IMR-90 (cell line): ENCODE measurements at regions not wholly inside any gene's neighbourhood (a gene's known extent, or its start where the extent isn't known, plus 50 kb on each side); places are given as distances from the start of the nearest gene placed in this dataset.

Experiments
- ATAC-seq: fragments of 200-7000 bp; cut with Tn5 transposase; 2 replicates; pipeline ENCODE4 v1.9.1; 2020; ENCODE audit warnings: low read depth, mild to moderate bottlenecking, moderate library complexity
- BruUV-seq: library from RNA; stranded (reverse); fragments of 400-500 nt; replicated peaks from 2 replicates; lab custom pipeline; 2021; lab: Mats Ljungman, UMichigan
- CTCF ChIA-PET: fragments of 300-600 bp; formaldehyde crosslinking; extraction: SDS; loops from one replicate; lab custom pipeline; 2021; ENCODE audit warnings: antibody characterized with exemption; lab: Yijun Ruan, JAX
- POLR2A ChIA-PET: fragments of 300-600 bp; sonication (Branson Sonifier 250); formaldehyde crosslinking; loops from one replicate; lab custom pipeline; 2022; ENCODE audit warnings: antibody characterized with exemption; ENCODE audit not compliant: unreplicated experiment; lab: Charles Lee
- DNase-seq: peaks from one replicate; pipeline ENCODE4 v3.0.0; 2013
- H2AFZ ChIP-seq: replicated peaks from 2 replicates; pipeline ENCODE3; 2013; ENCODE audit warnings: low read length, mild to moderate bottlenecking; ENCODE audit not compliant: poor library complexity
- H2AK5ac ChIP-seq: 2 replicates; pipeline ENCODE4 v1.6.1; 2013; ENCODE audit warnings: low read depth, low read length, inconsistent platforms
- H2AK9ac ChIP-seq: replicated peaks from 2 replicates; pipeline ENCODE3; 2013; ENCODE audit warnings: mild to moderate bottlenecking, low read depth, low read length, moderate library complexity; ENCODE audit not compliant: poor library complexity
- H2BK120ac ChIP-seq: 2 replicates; pipeline ENCODE4 v1.6.1; 2013; ENCODE audit warnings: low read depth, low read length, inconsistent platforms
- H2BK15ac ChIP-seq: 3 replicates; pipeline ENCODE4 v1.6.1; 2013; ENCODE audit warnings: low read depth, low read length, inconsistent platforms
- H2BK20ac ChIP-seq: 2 replicates; pipeline ENCODE4 v1.6.1; 2013; ENCODE audit warnings: low read depth, mild to moderate bottlenecking, inconsistent platforms, low read length, moderate library complexity
- H2BK5ac ChIP-seq: 2 replicates; pipeline ENCODE4 v1.6.1; 2013; ENCODE audit warnings: mild to moderate bottlenecking, low read depth, low read length, inconsistent platforms; ENCODE audit not compliant: poor library complexity, severe bottlenecking
- H3K14ac ChIP-seq: replicated peaks from 2 replicates; pipeline ENCODE4 v1.6.1; 2013; ENCODE audit warnings: low read depth, low read length, inconsistent platforms
- H3K18ac ChIP-seq: 2 replicates; pipeline ENCODE4 v1.6.1; 2013; ENCODE audit warnings: low read depth, low read length, control low read depth
- H3K23ac ChIP-seq: 2 replicates; pipeline ENCODE4 v1.6.1; 2013; ENCODE audit warnings: low read depth, low read length, inconsistent platforms
- H3K27ac ChIP-seq: 2 replicates; pipeline ENCODE4 v1.5.1; 2013; ENCODE audit warnings: mild to moderate bottlenecking, control low read depth, low read length; ENCODE audit not compliant: insufficient read depth
- H3K27me3 ChIP-seq: 2 replicates; pipeline ENCODE4 v1.6.1; 2013; ENCODE audit warnings: low read length; ENCODE audit not compliant: control insufficient read depth, insufficient read depth
- H3K36me3 ChIP-seq: 2 replicates; pipeline ENCODE4 v1.6.1; 2013; ENCODE audit warnings: low read length, mixed read lengths; ENCODE audit not compliant: control insufficient read depth, insufficient read depth
- H3K4ac ChIP-seq: 2 replicates; pipeline ENCODE4 v1.6.1; 2013; ENCODE audit warnings: low read depth, low read length, inconsistent platforms
- H3K4me1 ChIP-seq: 2 replicates; pipeline ENCODE4 v1.6.1; 2013; ENCODE audit warnings: low read length, mixed read lengths; ENCODE audit not compliant: control insufficient read depth, insufficient read depth
- H3K4me2 ChIP-seq: 2 replicates; pipeline ENCODE4 v1.6.1; 2013; ENCODE audit warnings: low read depth, mild to moderate bottlenecking, control low read depth, low read length, moderate library complexity
- H3K4me3 ChIP-seq: 2 replicates; pipeline ENCODE4 v1.5.1; 2013; ENCODE audit warnings: low read depth, mild to moderate bottlenecking, control low read depth, low read length, moderate library complexity; ENCODE audit not compliant: insufficient read depth
- H3K56ac ChIP-seq: 2 replicates; pipeline ENCODE4 v1.6.1; 2013; ENCODE audit warnings: low read length, inconsistent platforms; ENCODE audit not compliant: insufficient read depth; ENCODE audit errors: extremely low read depth
- H3K79me1 ChIP-seq, 2 experiments: 2 replicates each; pipeline ENCODE4 v1.6.1; 2013; ENCODE audit warnings: low read length in 2 of 2, inconsistent platforms in 1 of 2, low read depth in 1 of 2
- H3K9ac ChIP-seq: 2 replicates; pipeline ENCODE4 v1.6.1; 2013; ENCODE audit warnings: low read depth, low read length, control low read depth
- H3K9me1 ChIP-seq: 2 replicates; pipeline ENCODE4 v1.6.1; 2013; ENCODE audit warnings: low read length, inconsistent platforms; ENCODE audit not compliant: insufficient read depth
- H3K9me3 ChIP-seq: 2 replicates; pipeline ENCODE4 v1.6.1; 2013; ENCODE audit warnings: low read length; ENCODE audit not compliant: control insufficient read depth, insufficient read depth
- H4K20me1 ChIP-seq: 2 replicates; pipeline ENCODE4 v1.6.1; 2013; ENCODE audit warnings: low read length, inconsistent platforms; ENCODE audit not compliant: insufficient read depth
- H4K5ac ChIP-seq: 2 replicates; pipeline ENCODE4 v1.6.1; 2013; ENCODE audit warnings: mild to moderate bottlenecking, low read depth, low read length, control low read depth
- H4K8ac ChIP-seq, 2 experiments: 2 replicates each; pipeline ENCODE4 v1.6.1; 2013; ENCODE audit warnings: low read depth in 2 of 2, low read length in 2 of 2, control low read depth in 1 of 2, inconsistent platforms in 1 of 2
- H4K91ac ChIP-seq: 2 replicates; pipeline ENCODE4 v1.6.1; 2013; ENCODE audit warnings: low read depth, low read length, inconsistent platforms; ENCODE audit not compliant: insufficient read depth
- CEBPB ChIP-seq: IDR thresholded peaks from 2 replicates; pipeline ENCODE4 v1.6.1; 2012; ENCODE audit warnings: low read depth, low read length, improper control_type of control experiment
- CHD1 ChIP-seq: IDR thresholded peaks from 2 replicates; pipeline ENCODE4 v1.6.1; 2012; ENCODE audit warnings: low read depth, low read length, improper control_type of control experiment
- CTCF ChIP-seq: conservative IDR thresholded peaks from 2 replicates; pipeline ENCODE4 v1.5.1; 2012; ENCODE audit warnings: mild to moderate bottlenecking, low read depth, low read length, improper control_type of control experiment
- MAFK ChIP-seq: IDR thresholded peaks from 2 replicates; pipeline ENCODE4 v1.6.1; 2012; ENCODE audit warnings: low read depth, low read length, improper control_type of control experiment
- MAZ ChIP-seq: IDR thresholded peaks from 2 replicates; pipeline ENCODE4 v1.6.1; 2012; ENCODE audit warnings: low read depth, mild to moderate bottlenecking, low read length, improper control_type of control experiment, moderate library complexity, borderline replicate concordance
- MXI1 ChIP-seq: IDR thresholded peaks from 2 replicates; pipeline ENCODE4 v1.6.1; 2012; ENCODE audit warnings: low read depth, mild to moderate bottlenecking, low read length, moderate library complexity, borderline replicate concordance
- NFE2L2 ChIP-seq: fragments of 150-350 bp; IDR thresholded peaks from 2 replicates; pipeline ENCODE4 v1.6.1; 2016; ENCODE audit warnings: low read depth, mild to moderate bottlenecking, low read length
- POLR2A ChIP-seq: IDR thresholded peaks from 2 replicates; pipeline ENCODE4 v1.6.1; 2012; ENCODE audit warnings: mild to moderate bottlenecking, low read depth, low read length
- RAD21 ChIP-seq: IDR thresholded peaks from 2 replicates; pipeline ENCODE4 v1.6.1; 2012; ENCODE audit warnings: low read length, improper control_type of control experiment
- RCOR1 ChIP-seq: IDR thresholded peaks from 2 replicates; pipeline ENCODE4 v1.6.1; 2012; ENCODE audit warnings: mild to moderate bottlenecking, low read length, improper control_type of control experiment; ENCODE audit not compliant: insufficient replicate concordance
- RFX5 ChIP-seq: IDR thresholded peaks from 2 replicates; pipeline ENCODE4 v1.8.0; 2012; ENCODE audit warnings: low read depth, mild to moderate bottlenecking, low read length, moderate library complexity
- SMC3 ChIP-seq: fragments of 150-350 bp; IDR thresholded peaks from 2 replicates; pipeline ENCODE4 v1.6.1; 2016; ENCODE audit warnings: low read depth, mild to moderate bottlenecking, antibody characterized with exemption, low read length, moderate library complexity
- WGBS, 2 experiments: methylation state at CpG; one replicate each; pipeline versions ENCODE4 v1.1.5 to v1.1.7; 2013; ENCODE audit warnings: missing lambda C conversion rate in 2 of 2; ENCODE audit not compliant: insufficient read length in 1 of 2; ENCODE audit errors: extremely low coverage in 2 of 2; 5-methylcytosine and 5-hydroxymethylcytosine counted together
- dilution Hi-C: fragments of 300-500 bp; cut with HindIII; formaldehyde crosslinking; loops from one replicate; pipeline ENCODE4 v1.14.3; 2018; ENCODE audit warnings: low sequenced_read_pairs; ENCODE audit not compliant: unreplicated experiment
- in situ Hi-C: fragments of 300-500 bp; cut with MboI; formaldehyde crosslinking; loops from 3 replicates; pipeline ENCODE4 v1.14.3; 2019; ENCODE audit warnings: low sequenced_read_pairs, inconsistent platforms, mixed read lengths
- intact Hi-C: fragments of 100-400 bp; cut with micrococcal nuclease; formaldehyde crosslinking; loops from 2 replicates; pipeline ENCODE4 v1.10.0; 2022
- TF ChIP-seq, protein P1 (sequence below): fragments of 150-350 bp; IDR thresholded peaks from 2 replicates; pipeline ENCODE4 v1.6.1; 2016; ENCODE audit warnings: low read depth, mild to moderate bottlenecking, low read length, moderate library complexity, borderline replicate concordance

- Histone ChIP-seq H3K4me2 (no peak overlapping the region), H3K9me3 (no peaks in the 10 kb centered on the region), H3K4me3 (no peak overlapping the region), H4K8ac (no peak overlapping the region), H3K4me1 (peaks cover under 1% of the 10 kb centered on the region), H4K5ac (no peak overlapping the region), H2BK15ac (no peak overlapping the region), H3K27ac (no peak overlapping the region), H2BK120ac (no peak overlapping the region), H3K9me1 (no peaks in the 10 kb centered on the region), H3K14ac (no peak overlapping the region), H3K36me3 (no peaks in the 10 kb centered on the region), H2AK9ac (no peak overlapping the region), H2BK5ac (no peak overlapping the region), H3K9ac (no peak overlapping the region), H2BK20ac (no peak overlapping the region), H3K23ac (no peak overlapping the region), H3K27me3 (no peaks in the 10 kb centered on the region; the same call in 1 of the 2 replicates), H3K4ac (no peak overlapping the region), H3K18ac (no peak overlapping the region), H2AFZ (no peak overlapping the region), H2AK5ac (no peak overlapping the region), H3K79me1 (no peaks in the 10 kb centered on the region), H4K91ac (no peak overlapping the region), H3K56ac (no peak overlapping the region), H4K20me1 (no peaks in the 10 kb centered on the region)
- BruUV-seq: no TSS peak
- DNase-seq (no peak), ATAC-seq (no peak)
- no CpG with 5 or more reads among the region's 1 CpG for WGBS, 2 experiments
- dilution Hi-C loops (no loop called here), intact Hi-C loops (loop anchor here (10.0 kb wide), 1 partner anchor 1196 kb away; no protein-coding TSS in a partner anchor), in situ Hi-C loops (loop anchor here (25.0 kb wide), 1 partner anchor 612 kb away; the partner anchor contains the start of gene CC2D2A)
- ChIA-PET POLR2A (no interaction called here), CTCF (no interaction called here)
- no peak for TF ChIP-seq MAZ
- TF ChIP-seq, protein P1, sequence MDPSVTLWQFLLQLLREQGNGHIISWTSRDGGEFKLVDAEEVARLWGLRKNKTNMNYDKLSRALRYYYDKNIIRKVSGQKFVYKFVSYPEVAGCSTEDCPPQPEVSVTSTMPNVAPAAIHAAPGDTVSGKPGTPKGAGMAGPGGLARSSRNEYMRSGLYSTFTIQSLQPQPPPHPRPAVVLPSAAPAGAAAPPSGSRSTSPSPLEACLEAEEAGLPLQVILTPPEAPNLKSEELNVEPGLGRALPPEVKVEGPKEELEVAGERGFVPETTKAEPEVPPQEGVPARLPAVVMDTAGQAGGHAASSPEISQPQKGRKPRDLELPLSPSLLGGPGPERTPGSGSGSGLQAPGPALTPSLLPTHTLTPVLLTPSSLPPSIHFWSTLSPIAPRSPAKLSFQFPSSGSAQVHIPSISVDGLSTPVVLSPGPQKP: no peak
- no peak for TF ChIP-seq CTCF
- no peak for TF ChIP-seq CEBPB
- TF ChIP-seq CHD1: no peak
- TF ChIP-seq RAD21: no peak
- TF ChIP-seq RCOR1: no peak
- no peak for TF ChIP-seq MAFK
- TF ChIP-seq POLR2A: no peak
- no peak for TF ChIP-seq NFE2L2
- TF ChIP-seq MXI1: no peak
- TF ChIP-seq SMC3: no peak
- TF ChIP-seq RFX5: no peak
Measured at GRCh38 chr4:14850455-14851097, 151.7 kb upstream of the CPEB2 start.
